ENCODE measurements at regions not wholly inside any gene's neighbourhood (a gene's known extent, or its start where the extent isn't known, plus 50 kb on each side); places are given as distances from the start of the nearest gene placed in this dataset.
"Not testable (repeated sequence)": the region's sequence is repeated elsewhere in the genome, so short reads cannot be mapped to it uniquely, and the experiment has no call there.

DNA sequence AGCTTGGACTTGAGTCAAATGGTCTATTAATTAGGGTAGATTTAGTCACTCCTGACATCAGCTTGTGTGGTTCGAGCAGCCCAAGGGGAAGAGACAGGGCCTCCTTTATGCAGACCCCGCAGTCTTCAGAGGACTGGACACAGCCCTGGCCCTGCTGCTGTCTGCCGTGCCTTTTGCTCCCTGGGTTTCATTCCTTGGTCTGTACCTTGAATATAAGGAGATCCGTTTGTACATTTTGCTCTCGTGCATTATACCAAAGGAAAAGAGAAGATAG is 119.4 kb upstream of the FAM20C start:
- TF ChIP-seq, protein P1, sequence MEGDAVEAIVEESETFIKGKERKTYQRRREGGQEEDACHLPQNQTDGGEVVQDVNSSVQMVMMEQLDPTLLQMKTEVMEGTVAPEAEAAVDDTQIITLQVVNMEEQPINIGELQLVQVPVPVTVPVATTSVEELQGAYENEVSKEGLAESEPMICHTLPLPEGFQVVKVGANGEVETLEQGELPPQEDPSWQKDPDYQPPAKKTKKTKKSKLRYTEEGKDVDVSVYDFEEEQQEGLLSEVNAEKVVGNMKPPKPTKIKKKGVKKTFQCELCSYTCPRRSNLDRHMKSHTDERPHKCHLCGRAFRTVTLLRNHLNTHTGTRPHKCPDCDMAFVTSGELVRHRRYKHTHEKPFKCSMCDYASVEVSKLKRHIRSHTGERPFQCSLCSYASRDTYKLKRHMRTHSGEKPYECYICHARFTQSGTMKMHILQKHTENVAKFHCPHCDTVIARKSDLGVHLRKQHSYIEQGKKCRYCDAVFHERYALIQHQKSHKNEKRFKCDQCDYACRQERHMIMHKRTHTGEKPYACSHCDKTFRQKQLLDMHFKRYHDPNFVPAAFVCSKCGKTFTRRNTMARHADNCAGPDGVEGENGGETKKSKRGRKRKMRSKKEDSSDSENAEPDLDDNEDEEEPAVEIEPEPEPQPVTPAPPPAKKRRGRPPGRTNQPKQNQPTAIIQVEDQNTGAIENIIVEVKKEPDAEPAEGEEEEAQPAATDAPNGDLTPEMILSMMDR (IDR thresholded peaks at IDR 0.05; ENCODE audit: insufficient read depth, low read depth, low read length): not testable (repeated sequence)
- TF ChIP-seq EZH2 (IDR thresholded peaks at IDR 0.05; ENCODE audit: insufficient read depth, low read length): not testable (repeated sequence)
